SIG-M5 treated with dmso at 0.1 percent for 504 hours (cell line): ENCODE measurements at regions not wholly inside any gene's neighbourhood (a gene's known extent, or its start where the extent isn't known, plus 50 kb on each side); places are given as distances from the start of the nearest gene placed in this dataset.

Source experiments
- DNase-seq: peaks from one replicate; lab custom pipeline; 2025; ENCODE audit not compliant: unreplicated experiment; lab: John Stamatoyannopoulos, UW

DNA sequence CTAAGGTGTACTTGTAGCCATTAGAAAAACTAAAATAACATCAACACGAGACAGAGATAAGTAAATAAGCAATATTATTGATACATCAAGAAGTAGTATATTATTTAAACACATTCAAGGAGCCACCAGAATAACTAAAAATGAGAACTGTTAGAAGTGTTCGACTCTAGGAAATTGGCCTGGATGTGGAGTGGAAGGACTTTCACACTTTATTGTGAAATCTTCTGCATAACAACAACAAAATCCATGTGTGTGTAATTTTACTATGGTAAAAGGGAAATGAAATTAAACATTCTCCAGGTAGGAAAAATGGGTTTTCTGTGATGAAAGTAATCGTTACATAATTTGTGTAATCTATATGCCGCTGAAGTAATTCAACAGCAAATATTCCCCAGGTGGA, 96.3 kb upstream of the RNF152 start:
- DNase-seq: no peak

DNA sequence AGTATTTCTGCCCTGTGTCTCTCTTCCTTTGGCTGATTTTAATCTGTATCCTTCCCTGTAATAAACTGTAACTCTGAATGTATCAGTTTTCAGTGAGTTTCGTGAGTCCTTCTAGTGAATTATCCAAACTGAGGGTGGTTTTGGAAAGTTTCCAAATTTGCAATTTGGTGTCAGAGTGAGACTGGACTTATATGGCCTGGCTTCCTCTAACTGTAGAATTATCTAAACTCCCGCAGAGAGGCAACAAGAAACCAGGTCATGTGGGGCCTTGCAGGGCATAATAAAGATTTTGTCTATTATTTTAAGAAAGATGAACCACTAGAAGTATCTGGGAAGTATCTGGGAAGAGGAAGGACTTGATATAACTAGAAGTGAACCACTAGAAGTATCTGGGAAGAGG, 95.3 kb upstream of the RNF152 start:
- no peak for DNase-seq

DNA sequence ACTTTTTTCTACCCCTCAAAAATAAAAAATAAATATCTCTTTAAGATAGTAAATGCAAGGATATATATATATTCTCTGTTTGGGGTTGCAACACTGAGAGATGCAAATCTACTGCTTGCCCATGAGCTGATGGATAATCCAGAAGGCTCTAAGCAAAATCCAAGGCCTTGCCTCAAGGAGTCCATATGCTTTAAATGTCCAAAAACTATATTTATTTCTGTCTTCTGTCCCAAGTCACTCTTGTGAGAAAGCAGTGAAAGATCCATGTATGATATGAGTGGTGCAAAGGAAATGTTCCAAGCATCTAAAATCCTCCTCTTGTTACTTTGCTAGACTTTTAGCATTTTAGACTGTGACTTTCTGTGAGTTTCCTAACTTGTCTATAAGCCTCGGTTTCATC, 92.9 kb upstream of the RNF152 start:
- no peak for DNase-seq

DNA sequence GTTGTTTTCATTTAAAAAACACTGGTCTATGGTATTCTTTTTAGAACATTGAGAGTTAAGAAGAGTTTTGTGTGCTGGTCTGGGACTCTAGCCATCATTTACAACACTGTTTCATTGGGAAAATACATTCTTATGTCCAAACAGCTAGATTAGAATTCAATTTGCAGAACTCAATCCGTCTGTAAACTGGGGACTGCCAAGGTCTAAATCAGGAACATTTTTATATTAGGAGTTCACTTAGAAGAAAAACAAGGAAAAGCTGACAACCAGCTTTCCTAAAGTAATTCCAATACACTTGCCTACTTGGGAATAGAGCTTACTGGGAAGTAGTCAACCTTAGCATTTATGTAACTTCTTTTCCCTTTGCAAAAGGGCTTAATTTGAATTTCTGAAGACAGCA, 91.5 kb upstream of the RNF152 start:
- no peak for DNase-seq

DNA sequence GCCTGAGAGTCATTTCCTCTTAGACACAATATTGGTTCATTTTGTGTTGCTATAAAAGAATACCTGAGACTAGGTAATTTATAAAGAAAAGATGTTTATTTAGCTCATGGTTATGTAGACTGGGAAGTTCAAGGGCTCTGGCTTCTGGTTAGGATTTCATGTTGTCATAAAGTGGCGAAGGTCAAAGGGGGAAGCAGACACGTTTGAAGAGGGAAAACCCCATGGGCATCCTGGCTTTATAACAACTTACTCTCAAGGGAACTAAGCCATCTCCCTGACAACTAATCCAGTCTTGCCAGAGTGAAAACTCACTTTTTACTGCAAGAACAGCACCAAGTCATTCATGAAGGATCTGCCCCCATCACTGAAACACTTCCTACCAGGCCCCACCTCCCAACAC, 89.7 kb upstream of the RNF152 start:
- no peak for DNase-seq

DNA sequence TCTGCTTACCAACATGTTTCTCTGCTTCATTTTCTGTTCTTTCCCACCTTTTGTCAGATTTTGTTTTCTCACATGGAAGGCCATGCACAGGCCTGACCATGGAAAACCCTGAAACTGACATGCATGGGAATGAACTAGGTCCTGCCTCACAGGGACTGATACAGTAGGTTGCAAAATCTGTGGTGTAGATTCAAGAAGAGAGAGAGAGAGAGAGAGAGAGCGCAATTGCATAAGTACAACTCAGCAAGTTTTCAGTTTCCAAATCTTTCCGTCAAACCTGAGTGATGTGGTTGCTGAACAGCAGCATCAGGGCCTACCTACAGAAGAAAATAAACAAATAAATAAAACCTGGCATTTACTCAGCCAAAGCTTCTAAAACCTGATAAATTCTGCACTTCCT, 87.5 kb upstream of the RNF152 start:
- peak; percentile 66 for DNase-seq

DNA sequence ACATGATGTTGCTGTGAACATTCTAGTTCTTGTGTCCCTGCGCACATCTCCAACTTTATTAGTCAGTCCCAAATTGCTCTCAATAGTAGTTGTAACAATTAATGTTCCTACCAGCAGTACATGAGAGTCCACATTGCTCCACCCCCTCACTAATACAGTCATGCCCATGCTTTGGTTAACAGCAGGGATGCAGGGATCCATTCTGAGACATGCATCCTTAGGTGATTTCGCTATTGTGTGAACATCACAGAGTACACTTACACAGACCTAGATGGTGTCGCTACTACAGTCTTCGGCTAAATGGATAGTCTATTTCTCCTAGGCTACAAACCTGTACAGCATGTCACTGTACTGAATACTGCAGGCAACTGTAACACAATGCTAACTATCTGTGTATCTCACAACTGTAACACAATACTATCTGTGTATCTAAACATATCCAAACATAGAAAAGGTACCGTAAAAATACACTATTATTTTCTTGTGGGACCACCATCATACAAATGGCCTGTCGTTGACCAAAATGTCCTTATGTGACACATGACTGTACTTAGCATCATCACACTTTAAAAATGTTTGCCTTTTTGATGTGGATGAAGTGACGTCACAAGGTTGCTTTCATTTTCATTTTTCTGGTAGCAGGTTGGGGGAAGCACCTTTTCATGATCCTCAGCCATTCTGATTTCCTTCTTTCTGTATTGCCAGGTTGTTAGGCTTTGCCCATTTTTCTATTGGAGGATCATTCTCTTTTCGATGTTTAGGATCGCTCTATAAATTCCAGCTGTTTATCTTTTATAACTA, 82.9 kb upstream of the RNF152 start:
- DNase-seq: no peak

DNA sequence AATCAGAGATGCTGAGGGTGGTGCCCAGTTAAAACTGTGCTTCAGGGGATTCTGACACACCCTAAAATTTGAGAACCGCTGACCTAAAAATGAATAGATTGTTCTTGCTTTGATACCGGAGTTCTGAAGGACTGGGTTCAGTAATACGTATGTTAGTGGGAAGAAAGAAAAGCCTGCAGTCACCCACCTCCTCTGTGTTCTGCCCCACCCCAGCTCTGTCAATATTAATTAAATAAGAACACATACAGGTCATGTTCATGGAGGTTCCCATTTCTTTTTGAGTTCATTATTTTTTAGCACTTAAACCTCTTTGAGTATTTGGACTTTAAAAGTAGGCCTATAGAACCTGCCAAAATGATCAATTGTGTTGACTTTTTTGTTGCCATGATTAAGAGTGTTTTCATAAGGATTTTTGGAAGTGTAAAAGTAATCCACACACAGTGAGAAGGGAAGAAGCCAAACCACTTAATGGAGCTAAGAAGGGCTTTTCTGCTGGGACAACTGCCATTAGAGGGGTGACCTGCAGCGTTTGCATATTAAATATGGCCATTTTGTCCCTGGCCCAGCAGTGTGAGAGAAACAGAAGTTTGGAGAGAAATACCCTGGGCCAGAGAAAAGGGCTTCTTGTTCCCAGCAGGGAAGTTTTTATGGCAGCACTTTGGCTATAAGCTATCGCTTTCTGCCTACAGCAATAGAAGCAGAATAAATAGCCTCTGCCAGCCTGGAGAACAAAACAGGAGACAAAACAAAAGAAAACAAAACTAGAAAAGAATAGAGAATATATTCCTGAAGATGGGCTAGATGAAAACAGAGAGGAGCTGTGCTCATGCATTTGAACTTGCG, 80.7 kb upstream of the RNF152 start:
- DNase-seq: no peak

DNA sequence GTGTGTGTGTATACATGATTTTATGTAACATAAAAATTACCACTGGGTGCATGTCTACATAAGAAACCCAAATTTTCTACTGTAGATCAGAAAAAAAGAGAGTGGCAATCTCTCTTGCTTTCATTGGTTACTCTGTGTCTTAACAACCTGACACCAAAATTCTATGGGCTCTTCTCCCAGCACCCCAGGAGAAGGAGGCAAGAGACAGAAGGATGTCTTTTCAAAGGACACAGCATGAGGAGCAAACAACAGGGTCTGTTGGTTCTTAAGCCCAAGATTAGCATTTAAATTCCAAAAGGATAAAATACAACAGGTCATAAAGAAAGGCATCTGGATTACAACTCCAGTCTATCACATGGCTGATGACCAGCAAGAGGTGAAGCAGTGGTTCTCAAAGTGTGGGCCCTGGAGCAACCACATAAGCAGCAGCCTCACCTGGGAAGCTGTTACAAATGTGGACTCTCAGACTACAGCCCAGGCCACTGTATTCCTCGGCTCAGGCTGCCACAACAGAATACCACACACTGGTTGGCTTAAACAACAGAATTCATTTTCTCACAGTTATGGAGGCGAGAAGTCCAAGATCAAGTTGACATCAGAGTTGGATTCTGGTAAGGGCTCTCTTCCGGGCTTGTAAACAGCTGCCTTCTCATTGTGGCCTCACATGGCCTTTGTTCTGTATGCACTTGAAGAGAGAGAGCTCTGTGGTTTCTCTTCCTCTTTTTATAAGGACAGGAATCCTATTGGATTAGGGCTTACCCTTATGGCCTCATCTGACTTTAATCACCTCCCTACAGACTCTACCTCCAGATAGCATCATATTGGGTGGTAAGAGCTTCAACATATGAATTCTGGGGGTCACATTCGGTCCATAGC, 79.8 kb upstream of the RNF152 start:
- DNase-seq: peak; percentile 72

DNA sequence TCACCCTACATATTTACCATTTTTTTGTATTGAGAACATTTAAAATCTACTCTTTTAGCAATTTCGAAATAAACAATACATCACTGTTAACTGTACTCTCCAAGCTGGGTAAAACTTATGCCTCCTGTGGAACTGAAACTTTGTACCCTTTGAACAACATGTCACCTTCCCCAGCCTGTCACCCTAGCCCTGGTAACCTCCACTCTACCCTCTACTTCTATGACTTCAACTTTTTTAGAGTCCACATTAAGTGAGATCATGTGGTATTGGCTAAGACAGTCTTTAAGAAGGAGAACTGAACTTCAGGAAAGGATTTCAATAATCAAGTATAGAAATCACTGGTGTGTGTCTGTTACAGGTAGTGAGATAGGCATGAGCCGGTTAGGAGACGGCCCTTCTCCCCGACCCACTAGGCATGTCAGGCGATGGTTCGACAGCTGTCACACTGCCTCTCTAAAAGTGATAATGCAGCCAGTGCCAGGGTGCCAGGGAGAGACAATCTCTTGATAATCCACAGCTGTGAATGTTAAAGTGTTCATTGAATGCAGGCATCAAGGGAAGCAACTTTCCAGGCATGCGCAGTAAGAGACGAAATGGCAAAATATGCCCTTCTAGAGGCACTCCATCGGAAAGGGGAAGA, 74.6 kb upstream of the RNF152 start:
- DNase-seq: no peak

DNA sequence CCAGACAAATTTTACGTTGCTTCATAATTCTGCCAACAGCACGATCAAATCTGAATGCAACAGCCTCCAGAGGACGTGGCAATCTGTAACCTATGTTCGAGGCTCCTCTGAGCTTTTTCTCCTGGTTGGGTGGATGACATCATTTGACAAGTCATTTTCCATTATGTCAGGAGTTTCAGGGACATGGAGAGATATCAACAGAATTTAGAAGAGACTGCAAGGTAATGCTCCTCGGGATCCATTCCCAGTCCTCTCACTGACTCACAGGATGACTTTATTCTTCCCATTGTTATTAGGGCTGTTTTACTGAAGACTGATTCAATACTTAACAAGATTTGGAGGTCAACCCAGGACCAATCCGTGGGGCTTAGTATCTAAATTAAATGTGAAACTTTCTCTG, 72.5 kb upstream of the RNF152 start:
- no peak for DNase-seq

DNA sequence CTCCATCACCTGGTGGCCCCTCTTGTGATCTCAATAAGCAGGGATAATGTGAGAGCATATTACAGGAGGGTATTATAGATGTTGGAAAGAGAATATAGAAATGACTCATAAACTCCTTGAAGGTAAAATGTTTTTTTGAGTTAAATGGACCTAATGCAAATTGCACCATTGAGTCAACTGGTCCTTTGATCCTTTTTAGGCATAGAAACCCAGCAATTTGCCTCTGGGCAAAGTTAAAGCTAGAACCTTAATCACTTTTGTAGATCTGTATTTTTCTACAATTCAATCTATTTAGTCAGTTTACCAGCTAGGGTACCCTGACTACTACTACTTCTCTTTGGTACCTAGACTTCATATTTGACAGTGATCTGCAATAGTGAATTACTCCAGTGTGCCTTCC, 71.8 kb upstream of the RNF152 start:
- no peak for DNase-seq

DNA sequence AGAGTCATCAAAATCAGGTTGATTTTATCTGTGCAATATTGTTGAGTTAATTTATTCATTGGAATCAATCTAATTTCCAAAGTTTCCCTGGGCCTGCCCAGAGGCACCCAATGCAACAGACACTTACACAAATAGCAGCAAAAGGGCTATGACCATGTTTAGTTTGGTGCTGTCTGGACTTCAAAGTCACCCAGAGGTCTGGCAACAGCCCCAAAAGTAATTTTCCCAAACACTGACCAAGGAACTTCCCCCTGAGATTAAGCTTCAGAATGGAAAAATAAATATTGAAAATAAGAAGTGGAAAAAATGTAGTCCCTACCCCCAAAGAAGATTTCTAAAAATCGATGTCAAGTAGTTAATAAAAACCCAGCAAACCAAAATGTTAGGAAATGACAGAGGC, 70.9 kb upstream of the RNF152 start:
- no peak for DNase-seq

DNA sequence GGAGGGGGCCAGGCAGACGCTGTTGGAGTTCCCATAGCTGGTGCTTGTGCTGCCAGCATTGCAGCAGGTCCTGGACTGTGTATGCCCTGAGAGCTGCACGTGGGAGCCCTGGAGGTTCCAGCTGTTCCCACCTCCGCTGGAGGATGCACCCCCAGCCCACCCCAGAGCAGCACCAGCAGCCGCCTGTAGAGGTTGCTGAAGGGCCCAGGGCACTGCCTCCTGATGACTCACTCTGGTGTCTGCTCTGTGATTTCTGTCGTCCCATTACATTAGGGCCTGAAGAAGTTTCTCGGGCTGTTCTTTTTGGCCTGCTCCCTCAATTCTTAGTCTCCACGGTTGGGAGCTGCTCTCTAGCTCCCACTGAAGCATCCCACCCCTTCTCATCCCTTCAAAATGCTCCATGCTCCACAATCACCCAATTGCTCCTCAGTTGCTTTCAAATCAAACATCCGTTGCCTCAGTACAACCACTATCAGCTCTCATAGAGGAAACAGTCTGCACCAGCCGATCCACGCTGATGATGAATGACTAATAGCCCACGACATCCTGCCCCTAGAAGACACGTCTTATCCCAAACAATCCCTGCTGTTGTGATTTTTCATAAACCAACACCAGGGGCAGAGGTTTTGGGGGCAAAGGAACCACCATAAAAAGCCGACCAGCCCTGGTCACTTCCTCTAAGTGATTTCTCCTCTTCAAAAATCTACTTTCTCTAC, 65.2 kb upstream of the RNF152 start:
- no peak for DNase-seq

DNA sequence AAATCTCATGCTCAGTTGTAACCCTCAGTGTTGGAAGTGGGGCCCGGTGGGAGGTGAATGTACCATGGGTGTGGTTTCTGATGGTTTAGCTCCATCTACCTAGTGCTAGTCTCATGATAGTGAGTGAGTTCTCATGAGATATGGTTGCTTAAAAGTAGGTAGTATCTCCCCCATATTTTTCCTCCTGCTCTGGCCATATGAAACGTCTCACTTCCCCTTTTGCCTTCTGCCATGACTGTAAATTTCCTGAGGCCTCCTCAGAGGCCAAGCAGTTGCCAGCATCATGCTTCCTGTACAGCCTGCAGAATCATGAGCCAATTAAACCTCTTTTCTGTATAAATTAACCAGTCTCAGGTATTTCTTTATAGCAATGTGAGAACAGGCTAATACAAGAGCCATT, 62.8 kb upstream of the RNF152 start:
- peak; percentile 28 for DNase-seq

DNA sequence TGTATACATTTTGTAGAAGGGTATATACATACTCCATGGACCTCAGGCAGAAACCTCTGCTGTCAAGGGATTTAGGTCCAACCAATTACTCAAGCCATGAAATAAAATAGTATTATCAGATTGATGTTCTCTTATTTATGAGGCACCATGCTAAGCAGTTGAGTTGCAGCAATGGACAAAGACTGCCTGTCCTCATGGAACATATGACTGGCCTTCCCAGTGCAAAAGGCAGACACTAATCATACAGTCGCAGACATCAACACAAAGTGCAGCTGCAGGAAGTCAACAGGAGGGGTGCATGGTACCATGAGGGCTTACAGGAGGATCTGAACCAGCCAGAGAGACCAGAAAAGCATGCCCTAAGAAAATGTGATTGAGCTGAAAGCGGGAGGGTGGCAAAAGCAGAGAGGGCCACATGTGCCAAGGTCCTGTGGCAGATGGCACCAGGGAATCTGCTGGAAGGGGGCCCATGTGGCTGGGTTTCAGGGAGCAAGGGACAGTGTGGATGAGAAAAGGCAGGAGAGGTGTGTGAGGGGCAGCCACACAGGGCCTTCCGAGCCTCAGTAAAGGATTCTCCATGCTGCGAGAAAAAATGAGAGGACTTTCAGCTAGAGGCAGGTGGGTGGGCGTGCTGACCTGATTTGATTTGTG, 61.4 kb upstream of the RNF152 start:
- no peak for DNase-seq

DNA sequence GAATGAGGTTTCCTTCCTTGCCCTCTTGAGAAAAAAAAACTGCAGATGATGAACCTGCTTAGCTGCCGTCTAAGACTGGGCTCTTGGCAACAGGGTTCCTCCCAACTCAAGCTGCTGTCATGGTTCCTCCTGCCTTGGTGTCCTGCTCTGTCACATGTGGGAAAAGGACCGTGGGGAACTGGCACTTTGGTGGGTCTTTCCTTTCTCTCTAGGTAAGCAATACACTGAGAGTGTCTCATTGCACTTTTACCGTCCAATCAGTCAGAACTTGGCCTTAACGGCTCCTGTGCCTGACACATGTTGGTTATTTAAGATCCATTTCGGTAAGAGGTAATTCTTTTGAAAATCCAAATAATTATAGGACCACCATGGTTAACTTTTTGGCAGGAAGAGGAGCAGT, 60.8 kb upstream of the RNF152 start:
- DNase-seq: no peak

DNA sequence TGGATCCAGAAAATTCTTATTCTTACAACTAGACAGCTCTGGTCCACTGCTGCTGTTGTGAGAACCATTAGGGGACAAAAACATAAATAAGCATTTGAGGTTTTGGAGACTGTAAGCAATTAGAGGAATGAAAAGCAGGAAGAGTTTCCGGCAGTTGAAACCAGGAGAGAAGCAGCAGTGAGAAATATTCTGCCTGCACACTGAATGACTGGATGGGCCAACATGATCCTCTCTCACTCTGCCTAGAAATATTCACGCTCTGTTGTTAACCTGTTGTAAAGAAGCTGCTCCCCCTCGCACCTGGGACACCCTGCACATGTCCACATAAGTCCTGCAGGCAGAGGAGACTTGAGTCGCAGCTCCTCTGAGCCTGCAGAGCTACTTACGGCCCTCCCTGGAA, 60.4 kb upstream of the RNF152 start:
- DNase-seq: no peak

DNA sequence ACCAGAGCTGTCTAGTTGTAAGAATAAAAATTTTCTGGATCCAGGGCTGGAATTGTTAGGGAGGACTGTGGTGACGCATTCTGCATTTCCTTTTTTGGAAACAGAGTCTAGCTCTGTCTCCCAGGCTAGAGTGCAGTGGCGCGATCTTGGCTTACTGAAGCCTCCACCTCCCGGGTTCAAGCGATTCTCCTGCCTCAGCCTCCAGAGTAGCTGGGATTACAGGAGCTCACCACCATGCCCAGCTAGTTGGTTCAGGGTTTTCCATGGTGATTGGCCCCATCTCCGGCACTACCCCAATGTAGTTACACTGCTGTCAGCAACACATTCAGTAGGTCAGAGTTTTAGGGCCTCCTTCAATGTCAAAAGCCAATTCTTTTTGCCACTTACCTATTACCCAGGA, 58.6 kb upstream of the RNF152 start:
- DNase-seq: no peak

DNA sequence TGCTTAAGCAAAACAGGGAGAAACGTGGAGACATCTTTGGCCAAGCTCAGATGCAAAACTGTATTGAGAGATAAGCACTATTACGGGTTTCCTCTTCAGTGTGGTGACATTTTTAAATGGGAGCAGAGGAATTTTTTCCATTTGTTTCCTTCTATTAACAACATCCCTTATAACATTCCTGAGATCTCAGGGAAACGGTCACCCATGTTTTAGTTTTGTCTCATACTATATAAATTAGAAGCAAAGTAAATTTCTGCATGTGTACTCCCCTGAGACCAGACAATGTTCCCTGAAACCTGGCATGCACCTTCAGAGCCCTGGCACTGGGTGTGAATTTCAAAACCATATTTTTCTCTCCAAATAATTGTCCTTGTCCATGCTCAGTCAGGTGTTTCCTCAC, 57.6 kb upstream of the RNF152 start:
- DNase-seq: no peak
